ENCODE measurements at regions not wholly inside any gene's neighbourhood (a gene's known extent, or its start where the extent isn't known, plus 50 kb on each side); places are given as distances from the start of the nearest gene placed in this dataset.

DNA sequence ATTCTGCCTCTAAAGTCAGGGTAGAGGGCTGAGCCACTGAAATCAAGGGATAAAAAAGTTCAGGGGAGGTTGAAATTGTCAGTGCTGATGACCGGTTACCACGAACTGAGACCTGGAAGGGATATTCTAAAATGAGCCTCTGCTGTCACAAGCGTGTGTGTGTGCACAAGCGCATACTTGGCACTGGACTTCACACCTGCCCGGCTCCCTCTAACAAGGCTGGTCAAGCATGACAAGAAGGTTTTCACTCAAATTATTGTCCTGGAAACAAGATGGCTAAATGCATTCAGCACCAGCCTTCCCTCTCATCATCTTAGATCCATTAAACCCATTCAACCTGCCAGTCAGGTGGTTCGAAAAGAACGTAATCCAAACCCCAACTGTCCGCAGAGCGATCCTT lies 54.8 kb upstream of the CECR2 start:
- no peak for TF ChIP-seq POLR2A (IDR thresholded peaks at IDR 0.05)
- no peak for TF ChIP-seq CTCF (IDR thresholded peaks at IDR 0.05)

Data from Peyer's patch (tissue), 4 donors.